ENCODE measurements at regions not wholly inside any gene's neighbourhood (a gene's known extent, or its start where the extent isn't known, plus 50 kb on each side); places are given as distances from the start of the nearest gene placed in this dataset.

DNA sequence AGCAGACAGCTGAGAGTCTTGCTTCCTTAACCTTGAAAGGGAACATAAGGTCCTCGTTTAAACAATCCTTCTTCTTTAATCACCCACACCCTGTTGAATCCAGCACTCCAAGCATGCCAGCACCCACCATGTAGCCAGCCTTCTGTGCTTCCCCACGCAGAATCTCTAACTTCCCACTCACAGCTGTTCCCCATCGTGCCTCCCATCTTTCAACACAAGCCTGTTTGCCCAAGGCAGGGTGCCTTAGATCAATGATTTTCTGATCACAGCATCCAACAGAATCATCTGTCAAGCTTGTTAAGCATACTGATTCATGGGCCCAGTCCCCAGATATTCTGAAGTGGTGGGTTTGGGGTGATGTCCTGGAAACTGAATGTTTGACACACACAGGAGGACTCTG lies 530.8 kb downstream of the SH2D4B start:
- Mint-ChIP-seq H3K27me3 (ENCODE audit: unreplicated experiment) (no peaks in the 10 kb centered on the region), H3K36me3 (ENCODE audit: low read depth, unreplicated experiment) (no peaks in the 10 kb centered on the region), H3K27ac (ENCODE audit: unreplicated experiment) (no peak overlapping the region), H3K9me3 (ENCODE audit: unreplicated experiment) (no peaks in the 10 kb centered on the region), H3K4me3 (ENCODE audit: unreplicated experiment) (no peak overlapping the region), H3K4me1 (ENCODE audit: unreplicated experiment) (peaks cover 2% of the 10 kb centered on the region)
- DNase-seq (ENCODE audit: low spot score): no peak
- TF ChIP-seq, protein P1, sequence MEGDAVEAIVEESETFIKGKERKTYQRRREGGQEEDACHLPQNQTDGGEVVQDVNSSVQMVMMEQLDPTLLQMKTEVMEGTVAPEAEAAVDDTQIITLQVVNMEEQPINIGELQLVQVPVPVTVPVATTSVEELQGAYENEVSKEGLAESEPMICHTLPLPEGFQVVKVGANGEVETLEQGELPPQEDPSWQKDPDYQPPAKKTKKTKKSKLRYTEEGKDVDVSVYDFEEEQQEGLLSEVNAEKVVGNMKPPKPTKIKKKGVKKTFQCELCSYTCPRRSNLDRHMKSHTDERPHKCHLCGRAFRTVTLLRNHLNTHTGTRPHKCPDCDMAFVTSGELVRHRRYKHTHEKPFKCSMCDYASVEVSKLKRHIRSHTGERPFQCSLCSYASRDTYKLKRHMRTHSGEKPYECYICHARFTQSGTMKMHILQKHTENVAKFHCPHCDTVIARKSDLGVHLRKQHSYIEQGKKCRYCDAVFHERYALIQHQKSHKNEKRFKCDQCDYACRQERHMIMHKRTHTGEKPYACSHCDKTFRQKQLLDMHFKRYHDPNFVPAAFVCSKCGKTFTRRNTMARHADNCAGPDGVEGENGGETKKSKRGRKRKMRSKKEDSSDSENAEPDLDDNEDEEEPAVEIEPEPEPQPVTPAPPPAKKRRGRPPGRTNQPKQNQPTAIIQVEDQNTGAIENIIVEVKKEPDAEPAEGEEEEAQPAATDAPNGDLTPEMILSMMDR (IDR thresholded peaks at IDR 0.05; ENCODE audit: unreplicated experiment): no peak

DNA sequence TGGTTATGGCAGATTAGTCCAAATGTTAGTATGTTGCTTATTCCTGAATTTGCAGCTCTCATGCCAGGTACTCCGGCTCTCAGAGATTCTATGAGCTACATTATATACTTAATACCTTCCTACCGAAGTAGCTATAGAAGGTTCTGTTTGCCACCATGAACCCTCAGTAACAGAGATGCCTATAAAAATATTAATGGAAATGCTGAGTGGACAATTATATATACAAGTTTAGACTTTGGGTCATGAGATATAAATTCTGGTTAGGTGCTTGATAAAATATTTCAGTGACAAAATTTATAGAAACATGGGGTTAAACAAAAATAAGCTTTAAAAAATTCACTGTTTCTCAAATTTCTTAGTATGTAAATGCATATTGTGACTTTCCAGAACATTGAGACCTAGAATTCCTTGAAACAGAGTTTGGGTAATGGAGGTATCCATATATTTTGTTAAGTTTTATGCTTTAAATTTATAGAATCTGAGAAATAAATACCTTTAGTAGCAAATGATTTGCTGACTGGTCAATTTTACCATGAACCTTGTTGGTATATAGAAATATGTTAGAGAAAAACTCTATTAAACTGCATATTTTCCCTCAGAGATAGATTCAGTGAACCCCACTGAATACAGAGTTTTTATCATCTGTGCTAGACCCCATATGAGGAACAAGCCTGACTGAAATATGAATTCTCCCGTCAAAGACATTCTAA lies 533.5 kb downstream of the SH2D4B start:
- no peak overlapping the region for H3K27ac Mint-ChIP-seq (ENCODE audit: unreplicated experiment)

DNA sequence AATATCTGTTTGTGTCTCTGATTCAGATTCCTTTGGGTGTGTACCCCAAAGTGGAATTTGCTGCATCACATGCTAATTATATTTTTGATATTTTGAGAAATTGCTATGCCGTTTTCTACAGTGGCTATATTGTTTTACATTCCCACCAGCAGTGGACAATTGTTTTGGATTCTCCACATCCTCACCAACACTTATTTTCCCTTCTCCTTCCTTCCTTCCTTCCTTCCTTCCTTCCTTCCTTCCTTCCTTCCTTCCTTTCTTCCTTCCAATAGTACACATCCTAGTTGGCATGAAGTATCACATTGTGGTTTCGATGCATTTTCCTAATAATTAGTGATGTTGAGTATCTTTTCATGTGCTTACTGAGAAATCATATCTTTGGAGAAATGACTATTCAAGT lies 535.5 kb downstream of the SH2D4B start:
- H3K4me1 Mint-ChIP-seq (ENCODE audit: unreplicated experiment): peaks cover 2% of the 10 kb centered on the region
- H3K36me3 Mint-ChIP-seq (ENCODE audit: low read depth, unreplicated experiment): no peaks in the 10 kb centered on the region
- TF ChIP-seq, protein P1 (IDR thresholded peaks at IDR 0.05; ENCODE audit: unreplicated experiment): no peak
- H3K27me3 Mint-ChIP-seq (ENCODE audit: unreplicated experiment): no peaks in the 10 kb centered on the region
- no peak overlapping the region for H3K27ac Mint-ChIP-seq (ENCODE audit: unreplicated experiment)
- no peak for DNase-seq (ENCODE audit: low spot score)
- H3K9me3 Mint-ChIP-seq (ENCODE audit: unreplicated experiment): no peaks in the 10 kb centered on the region
- H3K4me3 Mint-ChIP-seq (ENCODE audit: unreplicated experiment): no peak overlapping the region

More for the DNA sequence above, 533.5 kb downstream of the SH2D4B start:
- H3K4me3 Mint-ChIP-seq (ENCODE audit: unreplicated experiment): no peak overlapping the region
- no peaks in the 10 kb centered on the region for H3K9me3 Mint-ChIP-seq (ENCODE audit: unreplicated experiment)
- DNase-seq (ENCODE audit: low spot score): no peak
- no peaks in the 10 kb centered on the region for H3K36me3 Mint-ChIP-seq (ENCODE audit: low read depth, unreplicated experiment)
- no peaks in the 10 kb centered on the region for H3K27me3 Mint-ChIP-seq (ENCODE audit: unreplicated experiment)
- H3K4me1 Mint-ChIP-seq (ENCODE audit: unreplicated experiment): peaks cover 2% of the 10 kb centered on the region
- TF ChIP-seq, protein P1 (IDR thresholded peaks at IDR 0.05; ENCODE audit: unreplicated experiment): no peak

DNA sequence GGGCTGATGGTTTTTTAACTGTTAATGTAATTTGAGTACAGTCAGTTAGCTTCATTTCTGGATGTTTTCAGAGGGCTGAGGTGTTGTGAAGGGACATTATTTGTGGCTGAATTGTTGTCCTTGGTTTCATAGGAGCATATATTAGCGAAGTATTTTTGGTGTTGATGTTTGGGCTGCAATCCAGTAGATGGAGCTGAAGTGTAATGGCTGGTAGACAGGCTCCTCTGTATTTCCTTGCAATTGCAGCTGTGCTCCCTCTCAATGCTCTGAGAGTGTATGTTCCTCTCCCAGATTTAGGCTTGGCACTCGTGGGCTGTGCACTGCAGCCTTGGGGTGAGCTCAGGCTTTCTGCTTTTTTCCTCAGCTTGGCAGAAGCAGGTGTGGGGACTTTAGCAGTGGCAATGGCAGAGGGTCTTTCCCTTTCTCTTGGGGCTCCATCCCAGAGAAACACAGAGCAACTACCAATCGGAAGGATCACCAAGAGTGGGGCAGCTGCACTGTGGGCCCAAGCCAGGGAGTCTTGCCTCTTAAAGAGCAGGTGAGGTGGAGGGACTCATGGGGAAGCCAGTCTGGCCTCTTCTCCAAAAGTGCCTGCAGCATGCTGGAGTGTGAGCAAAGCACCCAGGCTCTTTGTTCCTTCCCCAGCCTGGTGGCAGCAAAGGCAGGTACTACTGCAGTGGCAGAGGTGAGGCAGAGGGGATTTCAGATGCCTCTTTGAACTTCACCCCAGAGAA lies 544.4 kb downstream of the SH2D4B start:
- Mint-ChIP-seq H3K4me1 (ENCODE audit: unreplicated experiment) (no peaks in the 10 kb centered on the region), H3K27me3 (ENCODE audit: unreplicated experiment) (no peaks in the 10 kb centered on the region), H3K4me3 (ENCODE audit: unreplicated experiment) (no peak overlapping the region), H3K9me3 (ENCODE audit: unreplicated experiment) (no peaks in the 10 kb centered on the region), H3K36me3 (ENCODE audit: low read depth, unreplicated experiment) (no peaks in the 10 kb centered on the region), H3K27ac (ENCODE audit: unreplicated experiment) (no peak overlapping the region)
- TF ChIP-seq, protein P1 (IDR thresholded peaks at IDR 0.05; ENCODE audit: unreplicated experiment): no peak
- DNase-seq (ENCODE audit: low spot score): no peak
